ENCODE measurements at regions not wholly inside any gene's neighbourhood (a gene's known extent, or its start where the extent isn't known, plus 50 kb on each side); places are given as distances from the start of the nearest gene placed in this dataset.

GRCh38 chr19:32097011-32097410, 248.4 kb upstream of the ZNF507 start:
- TF ChIP-seq BRD4 (CRISPR knock-in tag; IDR thresholded peaks at IDR 0.05) (no peak), CREM (IDR thresholded peaks at IDR 0.05) (no peak), CREM (CRISPR knock-in tag; IDR thresholded peaks at IDR 0.05) (no peak), IRX3 (CRISPR knock-in tag; IDR thresholded peaks at IDR 0.05; ENCODE audit: borderline replicate concordance, low read depth) (no peak), ZNF740 (CRISPR knock-in tag; IDR thresholded peaks at IDR 0.05) (no peak), ELF4 (CRISPR knock-in tag; IDR thresholded peaks at IDR 0.05; ENCODE audit: borderline replicate concordance) (no peak), HMG20B (CRISPR knock-in tag; conservative IDR thresholded peaks at IDR 0.05) (no peak), HCFC1 (IDR thresholded peaks at IDR 0.05; ENCODE audit: low read depth, low read length) (no peak)
- DNase-seq (ENCODE audit: low spot score) (no peak), FAIRE-seq (no peak), ATAC-seq (no peak)
- Histone ChIP-seq H3K79me2 (ENCODE audit: insufficient read depth, low read length) (no peaks in the 10 kb centered on the region), H3K36me3 (replicated peaks in 1 of 2; ENCODE audit: control insufficient read depth in 1 of 2, insufficient read depth in 2 of 2, low read length in 2 of 2) (no peaks in the 10 kb centered on the region), H3K9ac (ENCODE audit: insufficient read depth, low read depth, low read length) (no peak overlapping the region), H3K27ac (ENCODE audit: extremely low read length, insufficient read depth, low read length) (no peak overlapping the region), H3K4me1 (ENCODE audit: insufficient read depth, low read length) (no peaks in the 10 kb centered on the region), H3K4me2 (ENCODE audit: low read depth, low read length) (no peak overlapping the region), H3K27me3 (ENCODE audit: control insufficient read depth in 1 of 2, insufficient read depth in 2 of 2, low read length in 2 of 2) (no peaks in the 10 kb centered on the region), H3K4me3 (replicated peaks in 1 of 3; ENCODE audit: insufficient read depth in 1 of 3, low read depth in 2 of 3, low read length in 3 of 3) (no peak overlapping the region), H3K9me3 (ENCODE audit: low read length) (peaks cover 27% of the 10 kb centered on the region), H2AFZ (ENCODE audit: low read length) (no peak overlapping the region), H4K20me1 (ENCODE audit: insufficient read depth, low read length) (no peaks in the 10 kb centered on the region)
- CTCF ChIA-PET (ENCODE audit: low intra/inter-chr PET ratio, low total read pairs), result no interaction called here
- intact Hi-C loops (cut with micrococcal nuclease; ENCODE audit: unreplicated experiment) (no loop called here), in situ Hi-C loops (cut with HindIII; ENCODE audit: extremely low pct_ligation_motif_present, low pct_unique_long_range_greater_than_20kb) (no loop called here)
- WGBS (ENCODE audit: low lambda C conversion rate), result 0% methylated on average over 3 of the region's 4 CpGs
- POLR2A ChIA-PET, result no interaction called here
- no TSS peak for BruUV-seq (replicated peaks)

DNA sequence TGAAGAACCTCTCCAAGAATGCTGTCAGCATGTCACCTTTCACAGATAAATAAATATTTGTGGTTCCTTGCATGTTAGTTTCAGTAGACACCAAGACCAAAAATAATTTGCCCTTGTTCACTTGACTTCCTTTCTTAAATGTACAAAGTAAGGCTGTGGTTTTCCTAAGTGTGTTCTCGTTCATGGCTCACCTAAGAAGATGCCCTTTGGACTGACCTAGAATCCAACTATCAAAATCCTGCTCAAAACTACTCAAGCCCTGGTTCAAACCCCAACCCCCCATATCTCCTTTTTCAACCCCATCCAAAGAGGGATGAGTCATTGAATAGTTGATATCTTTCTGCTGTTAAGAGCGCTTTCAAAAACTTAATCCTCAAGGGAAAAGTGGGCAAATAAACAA, 247.8 kb upstream of the ZNF507 start:
- H4K20me1 ChIP-seq (ENCODE audit: insufficient read depth, low read length), result no peaks in the 10 kb centered on the region
- no peak overlapping the region for H2AFZ ChIP-seq (ENCODE audit: low read length)
- FAIRE-seq (no peak), DNase-seq (ENCODE audit: low spot score) (no peak), ATAC-seq (no peak)
- H3K9me3 ChIP-seq (ENCODE audit: low read length), result peaks cover 27% of the 10 kb centered on the region
- in situ Hi-C loops (cut with HindIII; ENCODE audit: extremely low pct_ligation_motif_present, low pct_unique_long_range_greater_than_20kb), result no loop called here
- no peaks in the 10 kb centered on the region for H3K36me3 ChIP-seq (replicated peaks in 1 of 2; ENCODE audit: control insufficient read depth in 1 of 2, insufficient read depth in 2 of 2, low read length in 2 of 2)
- CTCF ChIA-PET (ENCODE audit: low intra/inter-chr PET ratio, low total read pairs), result no interaction called here
- POLR2A ChIA-PET, result no interaction called here
- no peaks in the 10 kb centered on the region for H3K27me3 ChIP-seq (ENCODE audit: control insufficient read depth in 1 of 2, insufficient read depth in 2 of 2, low read length in 2 of 2)
- intact Hi-C loops (cut with micrococcal nuclease; ENCODE audit: unreplicated experiment), result no loop called here
- H3K79me2 ChIP-seq (ENCODE audit: insufficient read depth, low read length), result no peaks in the 10 kb centered on the region
- H3K4me2 ChIP-seq (ENCODE audit: low read depth, low read length), result no peak overlapping the region
- no peak overlapping the region for H3K27ac ChIP-seq (ENCODE audit: extremely low read length, insufficient read depth, low read length)
- H3K9ac ChIP-seq (ENCODE audit: insufficient read depth, low read depth, low read length), result no peak overlapping the region
- WGBS (ENCODE audit: low lambda C conversion rate), result 23% methylated on average over 2 of the region's 2 CpGs
- H3K4me3 ChIP-seq (replicated peaks in 1 of 3; ENCODE audit: insufficient read depth in 1 of 3, low read depth in 2 of 3, low read length in 3 of 3), result no peak overlapping the region
- H3K4me1 ChIP-seq (ENCODE audit: insufficient read depth, low read length), result no peaks in the 10 kb centered on the region
- no TSS peak for BruUV-seq (replicated peaks)
- TF ChIP-seq ZNF672 (CRISPR knock-in tag; IDR thresholded peaks at IDR 0.05), result no peak
- TF ChIP-seq, protein P1, sequence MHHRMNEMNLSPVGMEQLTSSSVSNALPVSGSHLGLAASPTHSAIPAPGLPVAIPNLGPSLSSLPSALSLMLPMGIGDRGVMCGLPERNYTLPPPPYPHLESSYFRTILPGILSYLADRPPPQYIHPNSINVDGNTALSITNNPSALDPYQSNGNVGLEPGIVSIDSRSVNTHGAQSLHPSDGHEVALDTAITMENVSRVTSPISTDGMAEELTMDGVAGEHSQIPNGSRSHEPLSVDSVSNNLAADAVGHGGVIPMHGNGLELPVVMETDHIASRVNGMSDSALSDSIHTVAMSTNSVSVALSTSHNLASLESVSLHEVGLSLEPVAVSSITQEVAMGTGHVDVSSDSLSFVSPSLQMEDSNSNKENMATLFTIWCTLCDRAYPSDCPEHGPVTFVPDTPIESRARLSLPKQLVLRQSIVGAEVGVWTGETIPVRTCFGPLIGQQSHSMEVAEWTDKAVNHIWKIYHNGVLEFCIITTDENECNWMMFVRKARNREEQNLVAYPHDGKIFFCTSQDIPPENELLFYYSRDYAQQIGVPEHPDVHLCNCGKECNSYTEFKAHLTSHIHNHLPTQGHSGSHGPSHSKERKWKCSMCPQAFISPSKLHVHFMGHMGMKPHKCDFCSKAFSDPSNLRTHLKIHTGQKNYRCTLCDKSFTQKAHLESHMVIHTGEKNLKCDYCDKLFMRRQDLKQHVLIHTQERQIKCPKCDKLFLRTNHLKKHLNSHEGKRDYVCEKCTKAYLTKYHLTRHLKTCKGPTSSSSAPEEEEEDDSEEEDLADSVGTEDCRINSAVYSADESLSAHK (CRISPR knock-in tag; IDR thresholded peaks at IDR 0.05; ENCODE audit: borderline replicate concordance), result no peak
- TF ChIP-seq NFIB (CRISPR knock-in tag; IDR thresholded peaks at IDR 0.05; ENCODE audit: borderline replicate concordance), result no peak
- TF ChIP-seq, protein P2, sequence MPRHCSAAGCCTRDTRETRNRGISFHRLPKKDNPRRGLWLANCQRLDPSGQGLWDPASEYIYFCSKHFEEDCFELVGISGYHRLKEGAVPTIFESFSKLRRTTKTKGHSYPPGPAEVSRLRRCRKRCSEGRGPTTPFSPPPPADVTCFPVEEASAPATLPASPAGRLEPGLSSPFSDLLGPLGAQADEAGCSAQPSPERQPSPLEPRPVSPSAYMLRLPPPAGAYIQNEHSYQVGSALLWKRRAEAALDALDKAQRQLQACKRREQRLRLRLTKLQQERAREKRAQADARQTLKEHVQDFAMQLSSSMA (CRISPR knock-in tag; IDR thresholded peaks at IDR 0.05), result no peak
- no peak for TF ChIP-seq BRD4 (CRISPR knock-in tag; IDR thresholded peaks at IDR 0.05)
- TF ChIP-seq, protein P3, sequence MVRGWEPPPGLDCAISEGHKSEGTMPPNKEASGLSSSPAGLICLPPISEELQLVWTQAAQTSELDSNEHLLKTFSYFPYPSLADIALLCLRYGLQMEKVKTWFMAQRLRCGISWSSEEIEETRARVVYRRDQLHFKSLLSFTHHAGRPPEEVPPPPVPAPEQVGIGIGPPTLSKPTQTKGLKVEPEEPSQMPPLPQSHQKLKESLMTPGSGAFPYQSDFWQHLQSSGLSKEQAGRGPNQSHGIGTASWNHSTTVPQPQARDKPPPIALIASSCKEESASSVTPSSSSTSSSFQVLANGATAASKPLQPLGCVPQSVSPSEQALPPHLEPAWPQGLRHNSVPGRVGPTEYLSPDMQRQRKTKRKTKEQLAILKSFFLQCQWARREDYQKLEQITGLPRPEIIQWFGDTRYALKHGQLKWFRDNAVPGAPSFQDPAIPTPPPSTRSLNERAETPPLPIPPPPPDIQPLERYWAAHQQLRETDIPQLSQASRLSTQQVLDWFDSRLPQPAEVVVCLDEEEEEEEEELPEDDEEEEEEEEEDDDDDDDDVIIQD (CRISPR knock-in tag; IDR thresholded peaks at IDR 0.05; ENCODE audit: low read depth), result no peak
- no peak for TF ChIP-seq ZNF3 (CRISPR knock-in tag; IDR thresholded peaks at IDR 0.05)
- no peak for TF ChIP-seq NR3C1 (CRISPR knock-in tag; IDR thresholded peaks at IDR 0.05)

Data from HepG2 (cell line).